ENCODE measurements at regions not wholly inside any gene's neighbourhood (a gene's known extent, or its start where the extent isn't known, plus 50 kb on each side); places are given as distances from the start of the nearest gene placed in this dataset.

GRCh38 chr1:243943671-243944428, 93.8 kb upstream of the AKT3 start:
- no peak for DNase-seq

GRCh38 chr1:243942196-243943150, 92.4 kb upstream of the AKT3 start:
- DNase-seq: no peak

GRCh38 chr1:243940451-243940850, 90.4 kb upstream of the AKT3 start:
- DNase-seq: no peak

GRCh38 chr1:243939167-243939848, 89.3 kb upstream of the AKT3 start:
- no peak for DNase-seq

GRCh38 chr1:243938208-243938607, 88.2 kb upstream of the AKT3 start:
- no peak for DNase-seq

- DNase-seq: no peak
These were observed 83.5 kb upstream of the AKT3 start for GRCh38 chr1:243933495-243933894.

- no peak for DNase-seq
These were observed 81.9 kb upstream of the AKT3 start for GRCh38 chr1:243931957-243932356.

- DNase-seq: no peak
These were observed 81.0 kb upstream of the AKT3 start for GRCh38 chr1:243930822-243931671.

- no peak for DNase-seq
These were observed 77.3 kb upstream of the AKT3 start for GRCh38 chr1:243927381-243927780.

- no peak for DNase-seq
These were observed 76.8 kb upstream of the AKT3 start for GRCh38 chr1:243926803-243927245.

- no peak for DNase-seq
These were observed 76.3 kb upstream of the AKT3 start for GRCh38 chr1:243926299-243926698.

- DNase-seq: no peak
These were observed 74.7 kb upstream of the AKT3 start for GRCh38 chr1:243924588-243925349.

GRCh38 chr1:243924188-243924587, 74.1 kb upstream of the AKT3 start:
- no peak for DNase-seq

GRCh38 chr1:243923292-243924171, 73.5 kb upstream of the AKT3 start:
- DNase-seq: no peak

GRCh38 chr1:243921111-243921510, 71.1 kb upstream of the AKT3 start:
- DNase-seq: no peak

- no peak for DNase-seq
These were observed 68.0 kb upstream of the AKT3 start for GRCh38 chr1:243917863-243918565.

GRCh38 chr1:243917177-243917862, 67.3 kb upstream of the AKT3 start:
- DNase-seq: no peak

GRCh38 chr1:243916160-243916559, 66.1 kb upstream of the AKT3 start:
- no peak for DNase-seq

GRCh38 chr1:243912347-243912746, 62.3 kb upstream of the AKT3 start:
- no peak for DNase-seq
